SKM-1 treated with dmso at 0.1 percent for 144 hours (cell line): ENCODE measurements at regions not wholly inside any gene's neighbourhood (a gene's known extent, or its start where the extent isn't known, plus 50 kb on each side); places are given as distances from the start of the nearest gene placed in this dataset.
"Not testable (repeated sequence)": the region's sequence is repeated elsewhere in the genome, so short reads cannot be mapped to it uniquely, and the experiment has no call there.

Experiments
- DNase-seq: peaks from one replicate; lab custom pipeline; 2025; ENCODE audit not compliant: unreplicated experiment; lab: John Stamatoyannopoulos, UW

- no peak for DNase-seq
These were observed 75.3 kb upstream of the SYT10 start for GRCh38 chr12:33514893-33515292.

- no peak for DNase-seq
These were observed 79.9 kb upstream of the SYT10 start for GRCh38 chr12:33519566-33519965.

- DNase-seq = not testable (repeated sequence)
These were observed 81.1 kb upstream of the SYT10 start for GRCh38 chr12:33520505-33521302.

DNA sequence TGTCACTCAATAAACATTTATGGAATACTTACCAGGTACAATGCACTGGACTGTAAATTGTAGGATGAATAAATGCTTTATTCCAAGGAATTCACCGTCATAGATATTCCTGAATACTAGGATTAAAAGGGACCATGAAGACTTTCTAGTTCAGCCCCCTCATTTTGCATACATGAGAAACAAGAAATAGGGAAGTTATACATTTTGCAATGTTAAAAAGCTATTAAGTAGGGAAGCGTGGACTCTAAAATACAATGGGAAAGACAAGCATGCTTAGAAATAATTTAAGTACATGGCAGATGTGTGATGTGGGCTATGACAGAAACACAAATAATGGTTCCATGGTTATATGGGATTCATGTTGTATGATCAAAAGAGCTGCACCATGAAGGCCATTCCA, 89.4 kb upstream of the SYT10 start:
- DNase-seq = no peak

DNA sequence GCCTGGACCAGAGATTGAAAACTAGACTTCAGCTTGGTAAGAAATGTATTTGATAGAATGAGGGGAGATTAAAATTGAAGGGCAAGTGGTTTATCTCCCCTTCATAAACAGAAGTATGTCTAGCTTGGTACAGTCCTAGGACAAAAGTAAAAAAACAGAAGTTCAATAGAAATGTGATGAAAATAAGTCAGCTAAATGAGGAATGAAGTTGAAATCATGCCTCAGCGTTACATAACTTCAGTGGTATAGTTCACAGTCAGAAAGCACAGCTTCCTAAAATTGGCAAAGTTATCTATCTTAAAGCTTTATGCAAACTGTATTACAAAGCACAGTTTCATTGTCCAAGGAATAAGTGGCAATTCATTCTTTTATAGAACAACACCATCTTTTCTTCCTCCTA, 90.2 kb upstream of the SYT10 start:
- DNase-seq = peak; percentile 69

- no peak for DNase-seq
These were observed 91.6 kb upstream of the SYT10 start for GRCh38 chr12:33531261-33531660.

DNA sequence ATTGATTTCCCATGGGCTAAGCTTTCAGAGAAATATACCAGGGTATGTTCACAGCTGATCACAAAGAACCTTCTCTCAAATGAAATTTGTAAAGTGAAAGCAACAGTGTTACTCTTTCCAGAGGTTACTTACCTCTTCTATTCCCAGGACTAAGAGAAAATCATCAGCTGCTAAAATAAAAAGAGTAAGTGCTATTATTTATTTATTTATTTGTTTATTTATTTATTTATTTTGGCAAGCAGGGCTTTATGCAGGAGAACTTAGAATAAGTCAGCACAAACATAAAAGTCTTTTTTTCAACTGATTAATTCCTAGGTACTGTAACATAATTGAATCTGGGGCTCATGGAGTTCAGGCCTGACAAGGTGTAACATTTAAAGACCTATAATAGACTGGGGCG, 93.9 kb upstream of the SYT10 start:
- no peak for DNase-seq

GRCh38 chr12:33536431-33536830, 96.8 kb upstream of the SYT10 start:
- DNase-seq = no peak

GRCh38 chr12:33546004-33546403, 106.4 kb upstream of the SYT10 start:
- no peak for DNase-seq

- no peak for DNase-seq
These were observed 107.5 kb upstream of the SYT10 start for GRCh38 chr12:33547084-33547483.

DNA sequence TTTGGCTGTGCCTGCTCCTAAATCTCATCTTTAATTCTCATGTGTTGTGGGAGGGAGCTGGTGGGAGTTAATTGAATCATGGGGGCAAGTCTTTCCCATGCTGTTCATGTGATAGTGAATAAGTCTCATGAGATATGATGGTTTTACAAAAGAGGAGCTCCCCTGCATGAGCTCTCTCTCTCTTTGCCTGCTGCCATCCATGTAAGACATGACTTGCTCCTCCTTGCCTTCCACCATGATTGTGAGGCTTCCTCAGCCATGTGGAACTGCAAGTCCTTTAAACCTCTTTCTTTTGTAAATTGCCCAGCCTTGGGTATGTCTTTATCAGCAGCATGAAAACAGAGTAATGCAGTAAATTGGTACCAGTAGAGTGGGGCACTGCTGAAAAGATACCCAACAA, 110.6 kb upstream of the SYT10 start:
- not testable (repeated sequence) for DNase-seq

GRCh38 chr12:33551006-33551405, 111.4 kb upstream of the SYT10 start:
- no peak for DNase-seq

DNA sequence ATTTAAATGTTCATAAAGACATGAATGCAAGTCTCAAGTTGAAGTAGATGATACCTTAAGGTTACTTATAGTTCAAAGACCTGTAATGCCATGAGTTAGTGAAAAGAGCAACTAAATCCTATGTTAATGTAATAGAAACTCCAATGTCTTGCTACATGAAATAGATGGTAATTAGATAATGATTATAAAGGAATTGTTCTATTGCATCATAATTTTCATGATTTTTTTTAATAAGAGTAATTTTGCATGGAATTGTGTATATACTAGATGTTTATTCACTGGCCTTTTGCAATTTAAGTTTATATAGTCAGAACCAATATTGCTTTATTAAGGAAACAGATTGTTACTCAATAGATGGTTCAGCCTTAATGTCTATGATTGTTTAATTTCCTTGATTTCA, 115.5 kb upstream of the SYT10 start:
- no peak for DNase-seq

DNA sequence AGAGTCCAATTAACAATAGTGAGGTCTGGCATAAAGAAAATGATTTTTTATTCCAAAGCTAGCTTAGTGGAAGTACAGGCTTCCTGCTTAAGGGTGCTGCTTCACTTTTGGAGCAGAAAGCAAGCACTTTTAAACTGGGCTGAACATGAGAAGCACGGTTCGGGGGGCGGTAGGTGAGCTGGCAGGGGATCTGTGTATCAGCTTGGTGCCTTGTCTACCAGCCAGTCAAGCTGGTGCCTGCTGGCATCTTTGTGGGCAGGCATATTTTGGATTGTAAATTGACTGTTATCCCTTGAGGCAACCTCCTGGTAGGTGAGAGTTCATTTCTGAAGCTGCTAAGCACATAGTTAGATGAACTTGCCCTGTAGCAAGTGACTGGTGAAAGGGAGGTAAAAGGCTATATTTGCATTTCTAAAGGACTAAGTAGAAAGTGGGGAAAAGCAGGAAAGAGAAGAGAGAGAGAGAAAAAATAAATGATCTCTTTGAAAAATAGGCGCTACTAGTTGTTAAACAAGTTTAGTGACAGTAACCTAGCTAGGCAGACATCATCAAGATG, 121.1 kb upstream of the SYT10 start:
- DNase-seq = no peak

- no peak for DNase-seq
These were observed 122.8 kb upstream of the SYT10 start for GRCh38 chr12:33562401-33562800.

GRCh38 chr12:33566403-33566802, 126.8 kb upstream of the SYT10 start:
- no peak for DNase-seq

DNA sequence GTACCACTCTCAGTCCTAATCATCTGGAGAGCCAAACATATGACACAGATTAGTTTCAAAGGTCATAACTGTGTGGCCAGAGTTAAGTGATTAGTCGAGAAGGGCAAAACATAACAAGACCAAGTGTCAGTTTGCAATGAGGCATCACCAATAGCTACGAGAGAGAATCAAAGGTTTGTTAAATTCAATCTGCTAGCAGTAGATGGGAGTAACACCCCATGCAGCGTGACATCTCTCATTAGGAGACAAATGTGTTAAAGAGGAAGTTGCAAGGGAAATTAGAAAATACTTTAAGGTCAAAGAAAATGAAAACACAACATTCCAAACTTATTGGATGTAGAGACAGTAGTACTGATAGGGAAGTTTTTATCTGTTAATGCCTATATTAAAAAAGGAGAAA, 135.7 kb upstream of the SYT10 start:
- DNase-seq = no peak

DNA sequence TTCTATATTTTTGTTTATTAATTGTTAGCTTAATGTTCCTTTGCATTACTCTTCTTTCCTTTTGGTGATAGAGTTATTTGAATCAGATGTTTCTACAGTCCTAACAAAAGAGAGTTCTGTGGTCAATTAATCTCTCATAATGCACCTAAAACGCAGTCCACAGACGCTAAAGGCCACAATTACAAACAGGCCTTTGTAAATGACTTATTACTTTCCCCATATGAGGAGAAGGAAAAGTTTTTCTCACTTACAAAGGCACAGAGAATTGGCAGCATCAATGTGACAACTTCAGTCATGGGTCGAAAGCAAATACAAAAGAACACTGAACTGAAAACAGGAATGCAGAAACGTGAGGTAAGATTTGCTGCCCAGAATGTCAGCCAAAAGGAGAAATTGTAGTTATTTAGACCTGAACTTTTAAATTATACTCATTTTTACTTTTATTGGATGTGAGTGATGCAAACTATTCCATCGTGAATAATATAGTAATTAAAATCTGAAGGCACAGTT, 142.0 kb upstream of the SYT10 start:
- no peak for DNase-seq

DNA sequence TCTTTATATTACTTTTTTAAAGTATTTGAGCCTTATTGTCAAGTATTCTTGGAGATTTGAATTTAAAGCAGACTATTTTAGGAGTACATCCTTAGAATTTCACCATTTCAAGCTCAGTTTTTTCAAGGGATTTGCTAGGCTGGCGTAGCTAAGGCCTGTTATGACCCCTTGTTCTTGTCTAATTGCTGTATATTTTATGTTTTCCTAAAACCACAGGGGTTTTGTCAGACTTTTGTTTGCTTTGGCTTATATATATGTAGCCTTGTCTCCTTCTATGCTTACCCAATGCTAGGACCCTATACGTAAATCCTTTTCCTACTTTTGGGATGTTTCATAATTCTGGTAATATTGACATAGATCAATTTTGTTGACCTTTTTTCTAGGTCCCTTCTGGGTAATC, 147.0 kb upstream of the SYT10 start:
- no peak for DNase-seq

DNA sequence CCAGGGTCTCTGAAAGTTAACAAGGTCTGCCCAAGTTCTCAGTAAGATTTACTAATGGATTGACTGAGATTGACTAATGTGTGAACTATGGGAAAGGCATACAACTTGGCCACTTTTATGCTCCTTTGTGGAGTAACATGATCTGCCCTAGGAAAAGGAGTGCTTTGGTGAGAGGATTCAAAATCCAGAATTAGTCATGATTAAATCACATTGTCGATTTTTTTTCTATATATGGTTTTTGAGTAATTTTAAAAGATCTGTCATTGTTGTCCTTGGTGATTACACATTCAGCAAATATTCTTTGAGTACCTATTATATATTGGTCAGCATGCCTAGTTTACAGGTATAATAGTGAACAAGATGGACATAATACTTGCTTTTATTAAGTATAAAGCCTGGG, 147.7 kb upstream of the SYT10 start:
- DNase-seq = no peak

GRCh38 chr12:33587784-33588712, 148.4 kb upstream of the SYT10 start:
- peak; percentile 57 for DNase-seq
